ENCODE measurements at regions not wholly inside any gene's neighbourhood (a gene's known extent, or its start where the extent isn't known, plus 50 kb on each side); places are given as distances from the start of the nearest gene placed in this dataset.

DNA sequence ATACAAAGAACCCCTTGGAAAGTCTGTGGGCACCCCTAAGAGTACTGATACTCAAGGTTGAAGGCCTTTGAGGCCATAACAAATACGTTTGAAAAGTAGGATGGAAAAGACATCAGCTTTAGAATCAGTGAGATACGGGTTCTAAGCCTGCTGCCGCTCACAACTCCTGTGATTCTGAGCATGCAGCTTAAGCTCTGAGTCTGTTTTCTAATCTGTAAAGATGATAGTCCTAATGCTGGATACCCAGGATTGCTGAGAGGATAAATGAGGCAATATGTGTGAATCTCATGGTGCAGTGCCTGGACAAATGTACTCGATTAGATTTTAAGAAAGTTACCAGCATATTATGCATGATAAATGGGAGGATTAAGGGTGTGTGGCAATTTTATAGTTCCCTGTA lies 321.0 kb upstream of the HSF2 start:
- no peak overlapping the region for H3K4me3 ChIP-seq (replicated peaks in 1 of 3)
- no peaks in the 10 kb centered on the region for H3K36me3 ChIP-seq
- no peaks in the 10 kb centered on the region for H3K9me3 ChIP-seq
- no peaks in the 10 kb centered on the region for H3K4me1 ChIP-seq
- no peaks in the 10 kb centered on the region for H3K27me3 ChIP-seq
- no peak overlapping the region for H3K27ac ChIP-seq
- intact Hi-C loops (cut with DNase I): no loop called here
- WGBS, 2 donors: 79 to 89% methylated on average over 4 of the region's 4 CpGs
- no peak for DNase-seq
- TF ChIP-seq POLR2A (IDR thresholded peaks at IDR 0.05): no peak
- TF ChIP-seq, protein P1, sequence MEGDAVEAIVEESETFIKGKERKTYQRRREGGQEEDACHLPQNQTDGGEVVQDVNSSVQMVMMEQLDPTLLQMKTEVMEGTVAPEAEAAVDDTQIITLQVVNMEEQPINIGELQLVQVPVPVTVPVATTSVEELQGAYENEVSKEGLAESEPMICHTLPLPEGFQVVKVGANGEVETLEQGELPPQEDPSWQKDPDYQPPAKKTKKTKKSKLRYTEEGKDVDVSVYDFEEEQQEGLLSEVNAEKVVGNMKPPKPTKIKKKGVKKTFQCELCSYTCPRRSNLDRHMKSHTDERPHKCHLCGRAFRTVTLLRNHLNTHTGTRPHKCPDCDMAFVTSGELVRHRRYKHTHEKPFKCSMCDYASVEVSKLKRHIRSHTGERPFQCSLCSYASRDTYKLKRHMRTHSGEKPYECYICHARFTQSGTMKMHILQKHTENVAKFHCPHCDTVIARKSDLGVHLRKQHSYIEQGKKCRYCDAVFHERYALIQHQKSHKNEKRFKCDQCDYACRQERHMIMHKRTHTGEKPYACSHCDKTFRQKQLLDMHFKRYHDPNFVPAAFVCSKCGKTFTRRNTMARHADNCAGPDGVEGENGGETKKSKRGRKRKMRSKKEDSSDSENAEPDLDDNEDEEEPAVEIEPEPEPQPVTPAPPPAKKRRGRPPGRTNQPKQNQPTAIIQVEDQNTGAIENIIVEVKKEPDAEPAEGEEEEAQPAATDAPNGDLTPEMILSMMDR (IDR thresholded peaks at IDR 0.05): no peak

DNA sequence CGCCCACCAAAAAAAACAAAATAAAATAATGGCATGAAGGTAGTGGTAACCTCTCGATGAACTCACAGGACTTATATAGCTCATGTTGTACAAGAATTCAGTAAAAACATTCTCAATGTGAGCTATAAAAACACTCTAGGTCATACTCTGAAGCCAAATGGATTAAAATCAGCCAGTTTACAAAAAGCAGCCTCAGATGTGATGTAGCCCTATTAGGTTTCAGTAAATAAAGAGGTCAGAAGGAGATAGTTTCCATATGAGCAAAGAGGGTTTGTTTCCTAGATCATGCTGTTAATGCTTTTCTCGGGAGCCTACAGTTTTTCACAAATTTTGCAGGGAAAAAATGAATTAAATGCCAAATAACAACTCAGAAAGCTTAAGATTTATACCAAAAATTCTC lies 319.5 kb upstream of the HSF2 start:
- TF ChIP-seq POLR2A (IDR thresholded peaks at IDR 0.05): no peak
- TF ChIP-seq, protein P1 (IDR thresholded peaks at IDR 0.05): no peak
- Histone ChIP-seq H3K27ac (no peak overlapping the region), H3K4me1 (no peaks in the 10 kb centered on the region), H3K36me3 (no peaks in the 10 kb centered on the region), H3K27me3 (no peaks in the 10 kb centered on the region), H3K4me3 (replicated peaks in 1 of 3) (no peak overlapping the region), H3K9me3 (no peaks in the 10 kb centered on the region)
- 63 to 66% methylated on average over 3 of the region's 3 CpGs for WGBS, 2 donors
- DNase-seq: no peak
- intact Hi-C loops (cut with DNase I): no loop called here

DNA sequence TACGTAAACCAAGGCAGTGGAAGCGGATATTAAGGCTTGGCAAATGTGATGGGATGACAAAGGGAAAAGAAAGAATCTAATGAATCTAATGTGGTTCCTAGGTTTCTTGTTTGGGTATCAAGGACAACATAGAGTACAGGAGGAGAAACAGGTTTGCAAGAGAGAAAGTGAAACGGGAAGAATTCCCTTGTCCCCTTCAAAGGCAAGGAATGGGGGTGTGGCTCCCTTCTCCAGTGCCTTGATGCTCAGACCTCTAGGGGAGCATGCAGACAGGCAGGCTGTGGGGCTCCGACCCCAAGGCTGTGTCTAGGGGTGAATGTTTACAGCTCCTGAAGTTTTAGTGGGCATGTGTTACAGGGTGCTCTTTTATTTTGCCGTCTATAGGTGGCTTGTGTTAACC lies 317.5 kb upstream of the HSF2 start:
- H3K9me3 ChIP-seq: no peaks in the 10 kb centered on the region
- WGBS, 2 donors: 83 to 85% methylated on average over 5 of the region's 5 CpGs
- DNase-seq: no peak
- H3K4me1 ChIP-seq: no peaks in the 10 kb centered on the region
- intact Hi-C loops (cut with DNase I): no loop called here
- TF ChIP-seq, protein P1 (IDR thresholded peaks at IDR 0.05): no peak
- no peak for TF ChIP-seq POLR2A (IDR thresholded peaks at IDR 0.05)
- no peak overlapping the region for H3K27ac ChIP-seq
- H3K36me3 ChIP-seq: no peaks in the 10 kb centered on the region
- no peaks in the 10 kb centered on the region for H3K27me3 ChIP-seq
- H3K4me3 ChIP-seq (replicated peaks in 1 of 3): no peak overlapping the region

DNA sequence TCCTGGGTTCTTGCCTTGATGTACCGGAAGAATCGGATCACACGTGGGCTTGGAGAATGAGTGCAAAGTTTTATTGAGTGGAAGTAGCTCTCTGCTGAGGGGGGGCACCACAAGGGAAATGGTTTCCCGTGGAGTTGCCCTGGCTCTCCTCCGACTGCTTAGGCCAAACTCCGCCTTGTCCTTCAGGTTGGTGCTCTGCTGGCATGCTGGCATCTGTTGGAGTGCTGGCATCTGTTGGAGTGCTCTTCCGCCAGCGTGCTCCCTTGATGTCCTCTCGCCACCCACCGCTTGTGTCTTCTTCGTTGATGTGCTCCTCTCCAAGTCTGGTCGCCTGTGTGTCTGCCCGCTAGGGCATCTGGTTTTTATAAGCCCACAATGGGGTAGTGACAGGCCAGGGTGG lies 317.1 kb upstream of the HSF2 start:
- Histone ChIP-seq H3K36me3 (no peaks in the 10 kb centered on the region), H3K27me3 (no peaks in the 10 kb centered on the region), H3K4me3 (replicated peaks in 1 of 3) (no peak overlapping the region), H3K9me3 (no peaks in the 10 kb centered on the region), H3K27ac (no peak overlapping the region), H3K4me1 (no peaks in the 10 kb centered on the region)
- intact Hi-C loops (cut with DNase I): no loop called here
- no peak for TF ChIP-seq POLR2A (IDR thresholded peaks at IDR 0.05)
- TF ChIP-seq, protein P1 (IDR thresholded peaks at IDR 0.05): no peak
- no peak for DNase-seq
- 90 to 93% methylated on average over 13 of the region's 13 CpGs for WGBS, 2 donors

DNA sequence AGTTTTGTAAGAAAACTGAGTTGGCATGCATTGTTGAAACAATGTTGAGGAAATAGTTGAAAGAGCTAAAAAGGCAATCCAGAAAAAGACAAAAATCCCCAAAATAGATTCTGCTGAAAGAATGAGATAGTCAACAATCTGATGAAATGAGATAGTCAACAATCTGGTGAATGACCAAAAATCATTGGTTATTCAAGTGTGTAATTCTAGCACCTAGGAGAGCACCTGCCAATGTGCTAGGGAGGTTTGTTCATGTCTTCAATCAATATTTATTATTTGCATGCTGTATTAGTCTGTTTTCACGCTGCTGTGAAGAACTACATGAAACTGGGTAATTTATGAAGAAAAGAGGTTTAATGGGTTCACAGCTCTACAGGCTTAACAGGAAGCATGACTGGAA lies 307.1 kb upstream of the HSF2 start:
- no peak overlapping the region for H3K4me3 ChIP-seq (replicated peaks in 1 of 3)
- H3K9me3 ChIP-seq: no peaks in the 10 kb centered on the region
- intact Hi-C loops (cut with DNase I): no loop called here
- H3K4me1 ChIP-seq: no peaks in the 10 kb centered on the region
- no peaks in the 10 kb centered on the region for H3K27me3 ChIP-seq
- H3K27ac ChIP-seq: no peak overlapping the region
- TF ChIP-seq POLR2A (IDR thresholded peaks at IDR 0.05): no peak
- TF ChIP-seq, protein P1 (IDR thresholded peaks at IDR 0.05): no peak
- DNase-seq: no peak
- no peaks in the 10 kb centered on the region for H3K36me3 ChIP-seq
- WGBS, 2 donors: 97 to 100% methylated on average over 1 of the region's 1 CpG

All from thyroid gland (tissue), 4 donors.